Esophagus squamous epithelium (tissue), 5 donors: ENCODE measurements at regions not wholly inside any gene's neighbourhood (a gene's known extent, or its start where the extent isn't known, plus 50 kb on each side); places are given as distances from the start of the nearest gene placed in this dataset.

Source experiments
- DNase-seq: peaks from one replicate; lab custom pipeline; 2025; lab: John Stamatoyannopoulos, UW
- H3K27ac ChIP-seq, 4 donors: fragments of 200-600 bp; sonication (generic); one replicate each; pipeline ENCODE4 v1.5.1; 2016 to 2019; ENCODE audit warnings: mild to moderate bottlenecking in 1 of 4
- H3K27me3 ChIP-seq, 4 donors: fragments of 200-600 bp; sonication (generic); 1 replicate in 3 of 4; 2 replicates in 1 of 4; pipeline versions ENCODE4 v1.5.1 to v1.6.0; 2017 to 2021; ENCODE audit warnings: antibody characterized with exemption in 1 of 4
- H3K36me3 ChIP-seq, 3 donors: fragments of 200-600 bp; sonication (generic); one replicate each; pipeline ENCODE4 v1.5.1; 2016 to 2019
- H3K4me1 ChIP-seq, 3 donors: fragments of 200-600 bp; sonication (generic); one replicate each; pipeline ENCODE4 v1.5.1; 2017 to 2019
- H3K4me3 ChIP-seq, 4 donors: fragments of 200-600 bp; sonication (generic); 1 replicate in 3 of 4; 2 replicates in 1 of 4; pipeline ENCODE4 v1.5.1; 2016 to 2019; ENCODE audit warnings: mild to moderate bottlenecking in 2 of 4, moderate library complexity in 1 of 4
- H3K9me3 ChIP-seq, 3 donors: fragments of 200-600 bp; sonication (generic); one replicate each; pipeline ENCODE4 v1.5.1; 2016 to 2019
- CTCF ChIP-seq, 6 experiments: fragments of 450-650 bp in 4 of 6; fragments of 200-600 bp in 2 of 6; sonication (generic) in 2 of 6; IDR thresholded peaks; one replicate each; pipeline ENCODE4 v1.5.1; 2016 to 2019; ENCODE audit warnings: antibody characterized with exemption in 6 of 6, mild to moderate bottlenecking in 4 of 6, moderate library complexity in 4 of 6
- POLR2A ChIP-seq, 4 donors: fragments of 450-650 bp; IDR thresholded peaks; one replicate each; pipeline ENCODE4 v1.6.1; 2017; ENCODE audit warnings: antibody characterized with exemption in 4 of 4, mild to moderate bottlenecking in 4 of 4, moderate library complexity in 3 of 4
- WGBS, 2 donors: methylation state at CpG; one replicate each; pipeline ENCODE4 v1.1.5; 2018; 5-methylcytosine and 5-hydroxymethylcytosine counted together
- intact Hi-C: fragments of 100-400 bp; cut with DNase I; formaldehyde crosslinking; loops from one replicate; pipeline ENCODE4 v1.15.0; 2022
- donor health status: DM: yes; HTN: yes; CAD: no.

DNA sequence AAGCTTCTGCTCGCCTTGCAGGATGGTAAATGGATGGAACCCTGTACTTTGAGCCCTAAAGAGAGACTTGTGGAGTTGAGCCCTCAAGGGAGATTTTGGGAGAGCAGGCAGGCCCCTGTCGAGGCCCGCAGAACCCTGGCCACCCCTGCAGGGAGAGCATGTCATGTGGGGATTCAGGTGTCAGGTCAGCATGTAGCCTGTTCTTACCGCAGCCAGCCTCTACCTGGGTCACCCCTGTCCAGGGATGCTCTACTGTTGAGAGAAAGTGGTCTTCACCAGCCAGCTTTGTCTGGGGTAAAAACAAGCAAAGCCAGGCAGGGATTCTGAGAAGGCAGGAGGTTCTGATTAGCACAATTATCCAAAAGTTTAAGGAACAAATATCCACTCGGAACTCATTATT lies 55.6 kb upstream of the PROKR2 start:
- 85 to 92% methylated on average over 5 of the region's 5 CpGs for WGBS, 2 donors
- H3K27ac ChIP-seq: no peak overlapping the region

GRCh38 chr20:5369629-5370028 lies 52.9 kb upstream of the PROKR2 start:
- 25 to 31% methylated on average over 2 of the region's 2 CpGs for WGBS, 2 donors
- Histone ChIP-seq H3K36me3 (no peaks in the 10 kb centered on the region), H3K9me3 (no peaks in the 10 kb centered on the region), H3K4me1 (no peaks in the 10 kb centered on the region), H3K4me3 (no peak overlapping the region), H3K27ac (no peak overlapping the region), H3K27me3 (no peaks in the 10 kb centered on the region)
- DNase-seq: no peak
- intact Hi-C loops: no loop called here
- no peak for TF ChIP-seq CTCF (IDR thresholded peaks at IDR 0.05)

More for the DNA sequence above, 55.6 kb upstream of the PROKR2 start:
- H3K4me3 ChIP-seq: no peak overlapping the region
- no peaks in the 10 kb centered on the region for H3K4me1 ChIP-seq
- no peaks in the 10 kb centered on the region for H3K36me3 ChIP-seq
- intact Hi-C loops: no loop called here
- H3K9me3 ChIP-seq: no peaks in the 10 kb centered on the region
- H3K27me3 ChIP-seq: no peaks in the 10 kb centered on the region
- TF ChIP-seq POLR2A (IDR thresholded peaks at IDR 0.05) (no peak), CTCF (IDR thresholded peaks at IDR 0.05) (no peak)
- DNase-seq: no peak
